ENCODE measurements at regions not wholly inside any gene's neighbourhood (a gene's known extent, or its start where the extent isn't known, plus 50 kb on each side); places are given as distances from the start of the nearest gene placed in this dataset.

DNA sequence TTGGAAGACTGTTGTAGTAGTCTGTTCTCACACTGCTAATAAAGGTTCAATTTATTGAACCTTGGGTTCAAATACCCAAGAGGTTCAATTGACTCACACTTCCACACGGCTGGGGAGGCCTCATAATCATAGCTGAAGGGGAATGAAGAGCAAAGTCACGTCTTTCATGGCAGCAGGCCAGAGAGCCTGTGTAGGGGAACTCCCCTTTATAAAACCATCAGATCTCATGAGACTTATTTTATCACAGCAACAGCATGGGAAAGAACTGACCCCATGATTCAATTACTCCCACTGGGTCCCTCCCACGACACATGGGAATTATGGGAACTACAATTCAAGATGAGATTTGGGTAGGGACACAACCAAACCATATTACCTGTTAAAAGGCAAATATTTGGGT lies 268.2 kb downstream of the TMEM167A start:
- TF ChIP-seq, protein P1, sequence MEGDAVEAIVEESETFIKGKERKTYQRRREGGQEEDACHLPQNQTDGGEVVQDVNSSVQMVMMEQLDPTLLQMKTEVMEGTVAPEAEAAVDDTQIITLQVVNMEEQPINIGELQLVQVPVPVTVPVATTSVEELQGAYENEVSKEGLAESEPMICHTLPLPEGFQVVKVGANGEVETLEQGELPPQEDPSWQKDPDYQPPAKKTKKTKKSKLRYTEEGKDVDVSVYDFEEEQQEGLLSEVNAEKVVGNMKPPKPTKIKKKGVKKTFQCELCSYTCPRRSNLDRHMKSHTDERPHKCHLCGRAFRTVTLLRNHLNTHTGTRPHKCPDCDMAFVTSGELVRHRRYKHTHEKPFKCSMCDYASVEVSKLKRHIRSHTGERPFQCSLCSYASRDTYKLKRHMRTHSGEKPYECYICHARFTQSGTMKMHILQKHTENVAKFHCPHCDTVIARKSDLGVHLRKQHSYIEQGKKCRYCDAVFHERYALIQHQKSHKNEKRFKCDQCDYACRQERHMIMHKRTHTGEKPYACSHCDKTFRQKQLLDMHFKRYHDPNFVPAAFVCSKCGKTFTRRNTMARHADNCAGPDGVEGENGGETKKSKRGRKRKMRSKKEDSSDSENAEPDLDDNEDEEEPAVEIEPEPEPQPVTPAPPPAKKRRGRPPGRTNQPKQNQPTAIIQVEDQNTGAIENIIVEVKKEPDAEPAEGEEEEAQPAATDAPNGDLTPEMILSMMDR (conservative IDR thresholded peaks at IDR 0.05; ENCODE audit: low read length) = no peak
- TF ChIP-seq EZH2phosphoT487 (IDR thresholded peaks at IDR 0.05; ENCODE audit: borderline replicate concordance, low read depth, low read length) = no peak
